SK-N-SH treated with all-trans-retinoic acid at 6 μM for 48 hours (cell line): ENCODE measurements at regions not wholly inside any gene's neighbourhood (a gene's known extent, or its start where the extent isn't known, plus 50 kb on each side); places are given as distances from the start of the nearest gene placed in this dataset.
"Not testable (repeated sequence)": the region's sequence is repeated elsewhere in the genome, so short reads cannot be mapped to it uniquely, and the experiment has no call there.

Source experiments
- ATAC-seq: fragments of 200-7000 bp; cut with Tn5 transposase; 3 replicates; pipeline ENCODE4 v1.9.1; 2020; ENCODE audit warnings: mild to moderate bottlenecking, moderate library complexity
- ARNTL ChIP-seq: fragments of 450-650 bp; formaldehyde crosslinking; IDR thresholded peaks from 2 replicates; pipeline ENCODE4 v1.5.0; 2020; ENCODE audit warnings: low read depth, mild to moderate bottlenecking, moderate library complexity, borderline replicate concordance
- BACH2 ChIP-seq: fragments of 250-450 bp; sonication (Bioruptor Pico); IDR thresholded peaks from 2 replicates; pipeline ENCODE4 v1.9.0; 2021; ENCODE audit warnings: mild to moderate bottlenecking, borderline replicate concordance
- CSDC2 ChIP-seq: fragments of 250-450 bp; sonication (Bioruptor Pico); IDR thresholded peaks from 2 replicates; pipeline ENCODE4 v1.5.0; 2020; ENCODE audit warnings: mild to moderate bottlenecking, moderate library complexity
- ESRRG ChIP-seq: fragments of 250-450 bp; sonication (Bioruptor Pico); IDR thresholded peaks from 2 replicates; pipeline ENCODE4 v1.6.1; 2021; ENCODE audit warnings: mild to moderate bottlenecking
- GLIS3 ChIP-seq: fragments of 250-450 bp; sonication (Bioruptor Pico); IDR thresholded peaks from 2 replicates; pipeline ENCODE4 v1.5.0; 2020; ENCODE audit warnings: mild to moderate bottlenecking, moderate library complexity
- ISL1 ChIP-seq: fragments of 250-450 bp; sonication (Bioruptor Pico); IDR thresholded peaks from 2 replicates; pipeline ENCODE4 v2.1.2; 2022; ENCODE audit warnings: mild to moderate bottlenecking, moderate library complexity
- OSR1 ChIP-seq: fragments of 250-450 bp; sonication (Bioruptor Pico); IDR thresholded peaks from 2 replicates; pipeline ENCODE4 v1.8.0; 2022; ENCODE audit warnings: moderate library complexity, mild to moderate bottlenecking, inconsistent platforms
- PPARA ChIP-seq: fragments of 250-450 bp; sonication (Bioruptor Pico); IDR thresholded peaks from 2 replicates; pipeline ENCODE4 v1.5.0; 2020; ENCODE audit warnings: mild to moderate bottlenecking, borderline replicate concordance
- RARB ChIP-seq: fragments of 250-450 bp; sonication (Bioruptor Pico); IDR thresholded peaks from 2 replicates; pipeline ENCODE4 v1.8.0; 2021; ENCODE audit warnings: mild to moderate bottlenecking, moderate library complexity
- SNAI2 ChIP-seq: fragments of 250-450 bp; sonication (Bioruptor Pico); IDR thresholded peaks from 2 replicates; pipeline ENCODE4 v1.5.0; 2020; ENCODE audit warnings: mild to moderate bottlenecking, moderate library complexity
- TCF4 ChIP-seq: fragments of 250-450 bp; sonication (Bioruptor Pico); IDR thresholded peaks from 2 replicates; pipeline ENCODE4 v1.8.0; 2021; ENCODE audit warnings: mild to moderate bottlenecking, moderate library complexity, borderline replicate concordance
- TOX ChIP-seq: fragments of 250-450 bp; sonication (Bioruptor Pico); IDR thresholded peaks from 2 replicates; pipeline ENCODE4 v1.8.0; 2021; ENCODE audit warnings: mild to moderate bottlenecking, moderate library complexity, borderline replicate concordance
- ZC3H10 ChIP-seq: fragments of 250-450 bp; sonication (Bioruptor Pico); IDR thresholded peaks from 2 replicates; pipeline ENCODE4 v1.5.1; 2021; ENCODE audit warnings: mild to moderate bottlenecking, moderate library complexity
- ZFP3 ChIP-seq: fragments of 250-450 bp; sonication (Bioruptor Pico); IDR thresholded peaks from 2 replicates; pipeline ENCODE4 v1.5.0; 2020; ENCODE audit warnings: mild to moderate bottlenecking, moderate library complexity
- ZFP30 ChIP-seq: fragments of 450-650 bp; formaldehyde crosslinking; IDR thresholded peaks from 2 replicates; pipeline ENCODE4 v1.5.0; 2022; ENCODE audit warnings: mild to moderate bottlenecking, moderate library complexity
- ZNF565 ChIP-seq: fragments of 450-650 bp; formaldehyde crosslinking; conservative IDR thresholded peaks from 2 replicates; pipeline ENCODE4 v1.5.0; 2020; ENCODE audit warnings: low read depth, mild to moderate bottlenecking, moderate library complexity
- ZNF70 ChIP-seq: fragments of 450-650 bp; formaldehyde crosslinking; IDR thresholded peaks from 2 replicates; pipeline ENCODE4 v1.5.0; 2020; ENCODE audit warnings: mild to moderate bottlenecking, moderate library complexity
- ZNF8 ChIP-seq: fragments of 450-650 bp; formaldehyde crosslinking; IDR thresholded peaks from 2 replicates; pipeline ENCODE4 v1.5.0; 2020; ENCODE audit warnings: mild to moderate bottlenecking, moderate library complexity
- TF ChIP-seq, protein P1 (sequence below): fragments of 250-450 bp; sonication (Bioruptor Pico); IDR thresholded peaks from 2 replicates; pipeline ENCODE4 v1.5.1; 2020; ENCODE audit warnings: low read depth, mild to moderate bottlenecking, moderate library complexity
- TF ChIP-seq, protein P2 (sequence below): fragments of 250-450 bp; sonication (Bioruptor Pico); IDR thresholded peaks from 2 replicates; pipeline ENCODE4 v1.8.0; 2021; ENCODE audit warnings: low read depth, mild to moderate bottlenecking, moderate library complexity, borderline replicate concordance
- TF ChIP-seq, protein P3 (sequence below): fragments of 250-450 bp; sonication (Bioruptor Pico); IDR thresholded peaks from 2 replicates; pipeline ENCODE4 v1.8.0; 2020; ENCODE audit warnings: mild to moderate bottlenecking, moderate library complexity, borderline replicate concordance

DNA sequence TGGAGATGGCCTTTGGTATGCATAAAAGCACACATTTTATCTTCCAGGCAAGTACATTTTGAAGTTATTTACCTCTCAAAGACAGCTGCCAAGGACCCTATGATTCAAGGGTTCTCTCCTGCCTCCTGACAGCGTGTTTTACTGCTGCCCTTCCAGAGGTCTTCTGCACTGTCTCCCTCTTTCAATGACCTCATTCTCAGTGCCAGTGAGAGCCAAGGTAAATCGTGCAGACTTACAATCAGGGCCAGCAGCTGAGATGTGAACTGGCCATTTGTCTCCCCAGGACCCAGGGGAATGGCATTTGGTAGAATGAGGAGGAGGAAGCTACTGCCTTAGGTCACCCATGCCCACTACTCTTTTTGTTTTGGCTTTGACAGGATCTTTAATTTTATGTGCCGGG is 84.2 kb upstream of the FGGY start:
- no peak for ATAC-seq

DNA sequence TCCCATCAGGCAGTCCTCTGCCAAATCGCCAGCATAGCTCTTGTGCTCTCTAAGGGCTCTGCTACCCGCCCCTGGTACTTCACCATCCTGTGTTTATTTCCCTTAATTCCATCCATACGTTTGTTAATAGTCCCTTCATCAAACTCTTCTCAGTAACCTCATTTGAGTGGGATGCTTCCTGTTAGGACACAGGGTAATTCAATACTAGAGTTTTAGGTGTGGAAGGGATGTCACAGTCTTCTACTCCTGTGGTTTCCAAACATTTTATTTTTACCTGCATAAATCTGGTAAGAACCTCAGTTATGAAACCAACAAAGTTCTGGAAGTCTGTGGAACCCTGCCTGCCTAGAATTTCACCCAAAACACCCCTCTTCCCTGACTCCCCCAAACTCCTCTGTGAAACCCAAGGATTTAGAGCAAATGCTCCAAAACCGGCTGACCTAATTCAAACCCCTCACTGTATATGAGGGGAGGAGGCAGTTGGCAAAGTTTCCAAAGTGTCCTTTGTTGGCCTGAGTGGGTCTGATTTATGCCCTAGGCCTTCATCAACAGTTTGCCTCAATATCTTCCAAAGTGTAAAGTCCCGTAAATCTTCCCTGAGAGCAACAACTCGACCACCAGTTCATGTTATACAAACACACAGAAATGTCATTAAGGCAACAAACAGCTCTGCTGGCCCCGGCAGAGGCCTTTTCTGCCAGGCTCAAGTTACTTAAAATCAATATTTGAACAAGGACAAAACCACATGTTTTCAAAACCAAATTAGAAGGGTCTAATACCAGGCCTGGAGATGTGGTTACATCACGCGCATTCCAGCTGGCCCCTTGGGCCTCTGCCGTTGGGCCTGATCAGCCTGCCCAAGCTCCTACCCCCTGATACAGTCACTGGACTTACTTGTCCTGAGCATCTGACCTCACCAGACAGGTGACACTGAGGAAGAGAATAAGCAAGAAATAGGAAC is 82.4 kb upstream of the FGGY start:
- ATAC-seq: no peak

More for the DNA sequence above, 84.2 kb upstream of the FGGY start:
- TF ChIP-seq ZNF70 (CRISPR knock-in tag) (no peak), ZNF8 (CRISPR knock-in tag) (no peak), GLIS3 (CRISPR knock-in tag) (no peak), BACH2 (CRISPR knock-in tag) (no peak), ESRRG (CRISPR knock-in tag) (no peak), ISL1 (CRISPR knock-in tag) (no peak), CSDC2 (CRISPR knock-in tag) (no peak), ZFP3 (no peak), PPARA (CRISPR knock-in tag) (no peak), RARB (CRISPR knock-in tag) (no peak), TCF4 (CRISPR knock-in tag) (no peak), ZC3H10 (CRISPR knock-in tag) (no peak), OSR1 (CRISPR knock-in tag) (no peak), TOX (CRISPR knock-in tag) (no peak)
- TF ChIP-seq, protein P1, sequence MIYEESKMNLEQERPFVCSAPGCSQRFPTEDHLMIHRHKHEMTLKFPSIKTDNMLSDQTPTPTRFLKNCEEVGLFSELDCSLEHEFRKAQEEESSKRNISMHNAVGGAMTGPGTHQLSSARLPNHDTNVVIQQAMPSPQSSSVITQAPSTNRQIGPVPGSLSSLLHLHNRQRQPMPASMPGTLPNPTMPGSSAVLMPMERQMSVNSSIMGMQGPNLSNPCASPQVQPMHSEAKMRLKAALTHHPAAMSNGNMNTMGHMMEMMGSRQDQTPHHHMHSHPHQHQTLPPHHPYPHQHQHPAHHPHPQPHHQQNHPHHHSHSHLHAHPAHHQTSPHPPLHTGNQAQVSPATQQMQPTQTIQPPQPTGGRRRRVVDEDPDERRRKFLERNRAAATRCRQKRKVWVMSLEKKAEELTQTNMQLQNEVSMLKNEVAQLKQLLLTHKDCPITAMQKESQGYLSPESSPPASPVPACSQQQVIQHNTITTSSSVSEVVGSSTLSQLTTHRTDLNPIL (CRISPR knock-in tag): no peak
- TF ChIP-seq, protein P2, sequence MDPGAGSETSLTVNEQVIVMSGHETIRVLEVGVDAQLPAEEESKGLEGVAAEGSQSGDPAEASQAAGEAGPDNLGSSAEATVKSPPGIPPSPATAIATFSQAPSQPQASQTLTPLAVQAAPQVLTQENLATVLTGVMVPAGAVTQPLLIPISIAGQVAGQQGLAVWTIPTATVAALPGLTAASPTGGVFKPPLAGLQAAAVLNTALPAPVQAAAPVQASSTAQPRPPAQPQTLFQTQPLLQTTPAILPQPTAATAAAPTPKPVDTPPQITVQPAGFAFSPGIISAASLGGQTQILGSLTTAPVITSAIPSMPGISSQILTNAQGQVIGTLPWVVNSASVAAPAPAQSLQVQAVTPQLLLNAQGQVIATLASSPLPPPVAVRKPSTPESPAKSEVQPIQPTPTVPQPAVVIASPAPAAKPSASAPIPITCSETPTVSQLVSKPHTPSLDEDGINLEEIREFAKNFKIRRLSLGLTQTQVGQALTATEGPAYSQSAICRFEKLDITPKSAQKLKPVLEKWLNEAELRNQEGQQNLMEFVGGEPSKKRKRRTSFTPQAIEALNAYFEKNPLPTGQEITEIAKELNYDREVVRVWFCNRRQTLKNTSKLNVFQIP: no peak
- TF ChIP-seq, protein P3, sequence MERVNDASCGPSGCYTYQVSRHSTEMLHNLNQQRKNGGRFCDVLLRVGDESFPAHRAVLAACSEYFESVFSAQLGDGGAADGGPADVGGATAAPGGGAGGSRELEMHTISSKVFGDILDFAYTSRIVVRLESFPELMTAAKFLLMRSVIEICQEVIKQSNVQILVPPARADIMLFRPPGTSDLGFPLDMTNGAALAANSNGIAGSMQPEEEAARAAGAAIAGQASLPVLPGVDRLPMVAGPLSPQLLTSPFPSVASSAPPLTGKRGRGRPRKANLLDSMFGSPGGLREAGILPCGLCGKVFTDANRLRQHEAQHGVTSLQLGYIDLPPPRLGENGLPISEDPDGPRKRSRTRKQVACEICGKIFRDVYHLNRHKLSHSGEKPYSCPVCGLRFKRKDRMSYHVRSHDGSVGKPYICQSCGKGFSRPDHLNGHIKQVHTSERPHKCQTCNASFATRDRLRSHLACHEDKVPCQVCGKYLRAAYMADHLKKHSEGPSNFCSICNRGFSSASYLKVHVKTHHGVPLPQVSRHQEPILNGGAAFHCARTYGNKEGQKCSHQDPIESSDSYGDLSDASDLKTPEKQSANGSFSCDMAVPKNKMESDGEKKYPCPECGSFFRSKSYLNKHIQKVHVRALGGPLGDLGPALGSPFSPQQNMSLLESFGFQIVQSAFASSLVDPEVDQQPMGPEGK (CRISPR knock-in tag): no peak

DNA sequence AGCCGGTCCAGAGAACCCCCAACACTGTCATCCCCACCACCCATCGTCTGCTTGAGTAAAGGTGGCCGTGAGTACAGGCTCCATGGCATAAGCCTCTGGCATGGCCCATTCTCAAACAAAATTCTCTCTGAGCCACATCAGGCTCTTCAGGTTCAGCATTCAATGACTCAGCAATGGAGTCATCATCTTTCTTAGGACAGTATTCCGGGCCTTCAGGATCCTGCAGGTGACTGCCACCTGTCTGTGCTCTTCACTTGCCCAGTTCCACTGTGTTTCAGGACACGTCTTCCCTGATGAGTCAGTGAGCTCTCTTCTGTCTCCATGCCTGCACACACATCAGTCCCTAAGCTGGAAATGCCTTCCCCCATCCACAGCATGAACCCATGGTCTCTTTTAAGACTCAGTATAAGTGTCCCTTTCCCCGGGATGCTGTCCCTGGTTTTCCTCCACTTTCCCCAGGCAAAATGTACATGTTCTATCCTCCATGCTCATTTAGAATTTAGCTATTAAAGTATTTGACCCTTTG is 81.1 kb upstream of the FGGY start:
- TF ChIP-seq PPARA (CRISPR knock-in tag) (no peak), ZFP3 (no peak), ZNF8 (CRISPR knock-in tag) (no peak), ZC3H10 (CRISPR knock-in tag) (no peak), GLIS3 (CRISPR knock-in tag) (no peak), OSR1 (CRISPR knock-in tag) (no peak), ESRRG (CRISPR knock-in tag) (no peak), ISL1 (CRISPR knock-in tag) (no peak), CSDC2 (CRISPR knock-in tag) (no peak), ZNF565 (CRISPR knock-in tag) (no peak), ARNTL (no peak), ZFP30 (CRISPR knock-in tag) (no peak), BACH2 (CRISPR knock-in tag) (no peak), SNAI2 (no peak)
- TF ChIP-seq, protein P1 (CRISPR knock-in tag): no peak
- TF ChIP-seq, protein P2: no peak
- TF ChIP-seq, protein P3 (CRISPR knock-in tag): no peak
- ATAC-seq: no peak

More for the DNA sequence above, 82.4 kb upstream of the FGGY start:
- no peak for TF ChIP-seq ZNF565 (CRISPR knock-in tag)
- no peak for TF ChIP-seq SNAI2
- TF ChIP-seq ISL1 (CRISPR knock-in tag): no peak
- TF ChIP-seq GLIS3 (CRISPR knock-in tag): no peak
- TF ChIP-seq, protein P1 (CRISPR knock-in tag): no peak
- TF ChIP-seq ARNTL: no peak
- no peak for TF ChIP-seq CSDC2 (CRISPR knock-in tag)
- TF ChIP-seq ZFP30 (CRISPR knock-in tag): no peak
- no peak for TF ChIP-seq ZC3H10 (CRISPR knock-in tag)
- no peak for TF ChIP-seq PPARA (CRISPR knock-in tag)
- TF ChIP-seq ZFP3: no peak
- no peak for TF ChIP-seq TOX (CRISPR knock-in tag)

DNA sequence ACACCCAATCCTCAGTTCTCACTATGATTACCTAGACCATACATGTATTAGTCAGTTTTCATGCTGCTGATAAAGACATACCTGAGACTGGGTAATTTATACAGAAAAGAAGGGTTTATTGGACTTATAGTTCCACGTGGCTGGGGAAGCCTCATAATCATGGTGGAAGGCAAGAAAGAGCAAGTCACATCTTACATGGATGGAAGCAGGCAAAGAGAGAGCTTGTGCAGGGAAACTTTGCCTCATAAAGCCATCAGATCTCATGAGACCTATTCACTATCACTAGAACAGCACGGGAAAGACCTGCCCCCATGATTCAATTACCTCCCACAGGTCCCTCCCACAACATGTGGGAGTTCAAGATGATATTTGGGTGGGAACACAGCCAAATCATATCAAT is 79.5 kb upstream of the FGGY start:
- ATAC-seq: not testable (repeated sequence)
